ENCODE measurements at regions not wholly inside any gene's neighbourhood (a gene's known extent, or its start where the extent isn't known, plus 50 kb on each side); places are given as distances from the start of the nearest gene placed in this dataset.

- no peak for TF ChIP-seq ZNF384 (IDR thresholded peaks at IDR 0.05)
- TF ChIP-seq FOXA1 (IDR thresholded peaks at IDR 0.05), result no peak
- TF ChIP-seq SP1 (IDR thresholded peaks at IDR 0.05), result no peak
Observed at GRCh38 chr6:149212892-149213801, 104.4 kb upstream of the TAB2 start.
